ENCODE measurements at regions not wholly inside any gene's neighbourhood (a gene's known extent, or its start where the extent isn't known, plus 50 kb on each side); places are given as distances from the start of the nearest gene placed in this dataset.
"Not testable (repeated sequence)": the region's sequence is repeated elsewhere in the genome, so short reads cannot be mapped to it uniquely, and the experiment has no call there.

DNA sequence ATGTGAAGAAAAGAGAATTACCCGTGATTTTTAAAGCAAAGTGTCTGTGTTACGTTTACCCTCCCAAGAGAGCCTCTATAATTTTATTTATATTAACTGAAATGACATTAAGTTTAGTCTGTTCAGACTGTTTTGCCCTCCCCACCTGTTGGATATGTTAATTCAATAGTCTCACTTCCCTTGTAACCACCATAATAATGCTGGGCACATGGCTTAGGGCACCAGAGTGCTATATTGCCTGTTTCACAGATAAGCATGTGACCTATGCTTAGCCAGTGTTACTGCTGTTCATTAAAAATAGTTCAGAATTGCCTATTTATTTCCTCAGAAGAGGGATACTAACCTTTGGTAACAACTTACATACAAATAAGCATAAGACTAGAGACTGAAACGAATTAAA is 446.2 kb downstream of the FAT4 start:
- no peak for DNase-seq

DNA sequence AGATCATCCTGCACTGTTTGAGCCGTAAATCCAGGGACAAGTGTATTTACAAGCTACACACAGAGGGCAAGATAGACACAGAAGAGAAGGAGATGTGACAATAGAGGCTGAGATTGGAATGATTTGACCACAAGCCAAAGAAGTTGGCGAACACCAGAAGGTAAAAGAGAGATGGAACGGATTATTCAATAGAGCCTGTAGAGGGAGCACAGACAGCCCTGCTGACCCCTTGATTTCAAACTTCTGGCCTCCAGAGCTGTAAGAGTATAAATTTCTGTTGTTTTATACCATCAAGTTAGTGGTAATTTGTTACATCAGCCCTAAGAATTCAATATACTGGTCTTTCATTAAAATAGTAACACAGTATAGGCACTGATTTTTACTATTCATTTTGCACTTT is 447.8 kb downstream of the FAT4 start:
- DNase-seq = no peak

DNA sequence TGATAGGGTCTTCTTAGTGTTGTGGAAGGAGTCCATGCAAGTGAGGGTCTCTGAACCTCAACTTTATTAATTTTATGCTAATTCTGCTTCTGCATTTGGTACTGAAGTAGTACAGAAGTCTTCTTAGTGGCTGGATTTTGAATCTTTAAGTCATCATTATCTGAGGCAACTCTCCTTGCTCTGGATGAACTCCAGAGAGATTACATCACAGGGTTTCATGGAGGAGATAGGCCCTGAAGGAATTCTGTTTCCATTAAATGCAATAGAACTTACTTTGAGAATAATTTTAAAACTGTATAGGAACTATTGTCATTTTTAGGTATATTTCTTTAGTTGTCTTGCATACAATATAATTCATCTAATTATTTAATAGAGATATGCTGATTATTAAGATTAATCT is 451.2 kb downstream of the FAT4 start:
- DNase-seq = no peak

DNA sequence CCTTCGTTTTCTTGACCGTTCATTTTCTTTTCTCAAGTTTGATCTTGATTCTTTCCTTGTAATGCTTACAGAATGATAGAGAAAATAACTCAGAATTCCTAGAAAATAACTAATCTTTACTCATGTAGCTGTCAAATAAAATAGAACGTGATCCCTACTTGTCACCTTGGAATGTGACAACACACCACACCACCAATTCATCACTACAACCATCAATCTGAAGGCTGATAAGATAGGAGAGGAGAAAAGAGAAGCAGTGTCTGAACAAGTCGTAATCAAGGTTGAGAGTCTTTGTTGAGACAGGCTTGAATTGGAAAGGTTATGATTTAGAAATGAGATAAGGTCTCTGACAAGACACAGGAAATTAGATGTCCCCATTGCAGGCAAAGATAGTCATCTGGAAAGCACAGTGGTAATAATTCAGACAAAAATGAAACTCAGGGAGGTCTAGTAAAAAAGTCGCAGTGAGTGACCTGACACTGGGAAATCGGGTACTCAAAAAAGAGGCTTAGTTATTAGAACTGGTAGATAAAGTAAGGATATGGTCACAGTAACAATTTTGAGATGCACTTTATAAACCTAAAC is 456.2 kb downstream of the FAT4 start:
- DNase-seq = no peak

DNA sequence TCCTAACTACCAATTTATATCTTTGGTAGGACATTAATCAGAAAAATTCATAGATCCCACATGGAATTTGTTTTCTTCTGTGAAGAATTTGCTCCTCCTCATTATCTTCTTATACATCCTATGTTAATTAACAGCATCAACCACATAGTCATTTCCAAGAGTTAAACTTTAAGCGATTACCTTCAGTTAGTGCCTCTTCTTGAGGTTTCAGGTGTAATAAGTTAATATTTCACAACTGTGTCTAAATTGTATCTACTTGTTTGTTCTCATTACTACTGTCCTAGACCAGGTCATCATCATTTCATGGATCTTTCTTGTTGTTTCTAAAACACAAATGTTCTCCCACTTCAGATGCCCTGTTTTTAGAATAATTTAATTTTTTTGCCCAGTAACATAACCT is 457.9 kb downstream of the FAT4 start:
- DNase-seq = no peak

DNA sequence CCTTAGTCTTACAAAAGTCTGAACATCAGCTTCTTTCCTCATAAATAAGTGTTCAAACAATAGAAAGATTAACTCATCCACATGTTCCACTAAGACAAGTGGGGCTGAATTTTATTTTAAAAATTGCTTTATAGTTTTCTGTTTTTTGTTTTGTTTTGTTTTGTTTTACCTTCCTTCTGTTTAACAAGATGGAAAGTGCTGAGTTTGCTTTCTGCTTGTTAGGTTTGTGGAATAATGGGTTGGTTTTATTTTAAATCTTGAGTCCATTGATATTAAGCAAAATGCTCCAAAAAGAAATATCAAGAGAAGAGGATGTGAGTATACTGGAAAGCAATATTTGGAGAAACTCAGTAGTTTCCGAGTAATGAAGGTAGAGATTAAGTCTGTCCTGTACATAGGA is 458.7 kb downstream of the FAT4 start:
- DNase-seq = no peak

DNA sequence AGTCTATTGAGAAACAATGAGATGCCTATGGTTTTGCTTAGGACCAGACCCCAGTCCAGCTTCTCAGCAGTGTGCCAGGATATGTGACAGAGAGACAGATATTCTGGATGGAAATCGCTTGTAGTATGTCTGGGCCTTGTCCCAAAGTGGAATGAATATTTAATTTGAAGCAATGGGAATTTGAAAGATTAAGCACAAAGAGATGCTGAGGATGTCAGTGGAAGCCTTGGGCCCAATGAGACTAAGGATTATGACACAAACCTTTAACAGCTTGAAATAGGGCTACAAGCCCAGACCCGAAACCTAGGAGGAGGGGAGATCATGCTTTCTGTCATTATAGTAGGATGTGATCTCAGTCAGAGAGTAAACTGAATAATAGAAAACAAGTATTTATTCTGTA is 459.2 kb downstream of the FAT4 start:
- no peak for DNase-seq

DNA sequence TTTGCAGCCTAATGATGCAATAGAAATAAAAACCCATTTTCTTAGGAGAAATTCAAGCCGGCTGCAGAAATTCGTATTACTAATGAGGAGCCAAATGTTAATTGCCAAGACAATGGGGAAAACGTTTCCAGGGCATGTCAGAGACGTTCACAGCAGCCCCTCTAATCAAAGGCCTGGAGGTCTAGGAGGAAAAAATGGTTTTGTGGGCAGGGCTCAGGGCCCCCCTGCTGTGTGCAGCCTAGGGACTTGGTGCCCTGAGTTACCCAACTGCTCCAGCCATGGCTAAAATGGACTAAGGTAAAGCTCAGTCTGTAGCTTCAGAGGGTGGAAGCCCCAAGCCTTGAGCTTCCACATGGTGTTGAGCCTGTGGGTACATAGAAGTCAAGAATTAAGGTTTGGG is 461.4 kb downstream of the FAT4 start:
- DNase-seq = no peak

DNA sequence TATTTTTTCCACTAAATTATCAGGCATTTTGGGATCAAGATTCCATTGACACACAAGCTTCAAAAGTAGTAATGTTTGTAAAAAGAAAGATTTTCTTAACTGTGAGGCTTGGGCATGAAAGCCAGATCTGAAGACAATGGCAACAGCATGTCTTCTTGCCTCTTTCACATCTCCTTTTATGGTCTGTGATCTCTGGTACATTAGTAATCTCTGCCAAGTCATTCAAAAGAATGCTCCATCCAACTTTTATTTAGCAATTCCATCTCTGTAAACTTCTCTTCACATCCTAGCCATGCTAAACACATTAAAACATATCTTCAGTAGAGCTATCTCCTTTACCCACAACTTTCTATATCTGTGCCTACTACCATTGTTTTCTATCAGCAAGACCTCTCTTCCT is 465.4 kb downstream of the FAT4 start:
- no peak for DNase-seq

DNA sequence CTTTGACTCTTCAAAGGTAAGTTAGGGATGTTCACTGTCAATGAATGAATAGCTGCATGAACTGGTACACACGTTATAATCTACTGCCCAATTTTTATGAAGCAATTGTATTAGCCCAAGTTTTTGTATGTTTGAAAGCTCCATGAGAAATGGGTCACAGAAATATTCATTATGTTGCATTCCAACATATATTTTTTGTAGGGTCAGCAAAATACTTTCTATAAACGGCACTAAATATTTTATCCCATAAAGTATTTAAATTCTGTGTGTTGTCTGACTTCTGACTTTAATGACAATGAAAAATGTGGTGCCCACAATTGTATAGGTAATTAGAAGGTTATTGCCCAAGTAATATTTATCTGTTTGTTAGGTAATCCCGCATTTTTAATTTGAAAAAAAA is 466.0 kb downstream of the FAT4 start:
- no peak for DNase-seq

DNA sequence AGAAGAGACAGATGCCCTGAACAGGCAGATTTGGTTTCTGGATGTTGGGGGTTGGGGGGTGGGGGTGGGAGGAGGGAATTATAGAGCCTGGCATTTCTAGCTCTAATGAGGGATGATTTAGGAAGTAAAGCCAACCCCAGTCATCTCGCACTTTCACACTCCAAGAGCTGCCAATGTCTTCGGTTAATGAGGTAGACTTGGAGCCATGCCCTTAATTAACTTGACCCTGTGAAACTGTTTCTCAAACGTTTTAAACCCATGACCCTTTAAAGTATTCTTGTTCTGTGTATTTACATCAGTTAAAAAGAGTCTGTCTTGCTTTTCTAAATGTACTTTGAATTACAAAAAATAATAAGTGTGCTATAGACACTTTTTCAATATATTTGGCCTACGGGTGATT is 466.9 kb downstream of the FAT4 start:
- no peak for DNase-seq

DNA sequence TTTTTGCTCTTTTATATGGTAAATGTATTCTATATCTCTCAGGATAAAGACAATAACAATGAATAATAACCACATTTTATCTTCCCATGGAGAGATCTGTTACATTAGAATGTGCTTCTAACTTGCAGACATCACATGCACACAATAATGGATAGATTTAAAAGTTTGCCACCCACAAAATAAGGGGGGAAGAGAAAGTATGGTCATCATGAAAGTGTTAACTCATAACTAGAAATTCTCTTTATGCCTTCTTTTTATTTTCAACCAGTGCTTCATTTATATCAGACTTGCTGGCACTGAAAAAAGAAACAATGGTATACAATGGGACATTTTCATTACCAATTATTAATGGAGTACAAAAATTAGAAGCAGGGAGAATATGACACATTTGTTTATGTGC is 470.0 kb downstream of the FAT4 start:
- no peak for DNase-seq

DNA sequence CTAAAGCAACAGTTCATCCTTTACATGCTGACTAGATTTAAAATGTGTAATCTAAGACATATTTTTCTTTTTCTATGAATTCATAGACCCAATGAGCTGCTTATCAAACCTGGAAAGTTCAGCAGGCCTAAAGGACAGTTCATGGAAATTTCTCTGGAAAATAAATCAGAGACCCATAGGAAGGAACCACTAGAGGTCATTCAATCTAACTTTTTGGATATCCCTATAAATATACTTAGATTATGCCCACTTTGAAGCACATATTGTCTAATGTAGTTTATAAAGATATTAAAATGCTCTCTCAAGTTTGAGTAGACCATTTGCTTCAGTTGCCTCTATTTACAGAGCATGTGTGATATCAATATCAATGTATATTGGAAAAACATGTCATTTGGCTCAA is 473.0 kb downstream of the FAT4 start:
- no peak for DNase-seq

DNA sequence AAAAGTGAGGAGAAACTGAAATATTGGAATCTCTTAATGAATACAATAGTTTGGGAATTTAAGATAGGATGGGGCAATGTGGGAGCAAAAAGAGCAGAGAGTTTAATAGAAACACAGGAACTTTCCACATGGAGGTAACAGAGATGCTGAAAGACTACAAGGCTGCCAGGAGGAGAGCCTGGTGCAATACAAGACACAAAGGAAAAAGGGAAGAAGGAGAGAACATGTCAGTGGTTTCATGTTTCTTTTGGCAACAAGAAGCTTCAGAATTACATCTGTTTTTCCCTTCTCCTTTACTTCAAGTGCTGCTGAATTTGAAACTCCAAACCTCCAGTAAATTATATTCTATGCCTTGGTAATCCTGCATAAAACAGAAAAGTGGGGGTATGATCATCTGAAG is 474.3 kb downstream of the FAT4 start:
- no peak for DNase-seq

DNA sequence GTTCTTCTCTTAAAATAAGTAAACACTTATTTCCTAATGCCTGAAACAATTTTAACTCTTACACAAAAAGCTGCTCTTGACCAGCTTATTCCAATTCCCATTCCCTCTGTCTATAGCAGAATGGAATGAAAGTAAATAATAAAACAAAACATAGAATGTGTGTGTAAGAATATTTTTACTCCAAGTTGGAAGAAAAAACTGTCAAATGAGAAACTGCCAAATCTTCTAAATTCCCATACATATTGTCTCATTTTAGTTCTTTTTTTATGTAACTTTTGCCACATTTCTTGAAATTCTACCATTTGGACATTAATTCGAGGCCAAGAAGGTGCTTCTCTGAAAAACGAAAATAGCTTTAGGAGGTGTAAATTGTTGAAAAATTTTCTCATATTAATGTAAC is 477.1 kb downstream of the FAT4 start:
- DNase-seq = no peak

DNA sequence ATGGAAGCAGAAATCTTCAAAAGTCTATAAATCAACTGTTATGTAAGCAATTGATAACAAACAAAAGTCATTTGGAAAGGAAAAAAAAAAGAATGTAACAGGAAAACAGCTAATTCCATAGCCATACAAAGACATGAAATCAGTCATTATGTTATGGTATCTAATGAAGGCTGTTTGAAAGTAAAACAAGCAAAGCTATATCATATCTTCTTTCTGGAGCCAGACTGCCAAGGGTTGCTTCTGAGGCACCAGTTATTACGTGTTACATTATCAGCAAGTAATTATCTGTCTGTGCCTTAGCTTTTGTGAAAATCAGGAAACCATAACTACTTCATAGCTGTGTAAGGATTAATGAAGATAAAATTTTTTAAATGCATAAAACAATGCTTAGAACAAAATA is 480.2 kb downstream of the FAT4 start:
- no peak for DNase-seq

DNA sequence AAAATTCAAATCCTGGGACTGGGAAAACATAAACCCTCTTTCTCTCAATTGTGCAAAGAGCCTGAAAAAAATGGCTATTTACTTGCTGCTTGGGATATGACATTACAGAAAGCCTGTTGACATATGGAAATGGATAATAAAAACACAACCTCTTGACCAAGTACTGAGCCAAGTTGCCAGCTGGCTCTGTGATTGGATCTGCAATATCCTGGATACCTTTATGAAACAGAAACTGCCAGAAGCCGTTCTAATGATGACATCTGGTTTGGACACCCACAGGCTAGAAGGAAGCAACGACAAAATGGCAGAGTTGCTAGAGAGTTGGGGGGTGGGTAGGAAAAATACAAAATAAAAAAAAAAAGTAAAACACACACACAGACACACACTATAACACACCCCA is 481.4 kb downstream of the FAT4 start:
- DNase-seq = no peak

DNA sequence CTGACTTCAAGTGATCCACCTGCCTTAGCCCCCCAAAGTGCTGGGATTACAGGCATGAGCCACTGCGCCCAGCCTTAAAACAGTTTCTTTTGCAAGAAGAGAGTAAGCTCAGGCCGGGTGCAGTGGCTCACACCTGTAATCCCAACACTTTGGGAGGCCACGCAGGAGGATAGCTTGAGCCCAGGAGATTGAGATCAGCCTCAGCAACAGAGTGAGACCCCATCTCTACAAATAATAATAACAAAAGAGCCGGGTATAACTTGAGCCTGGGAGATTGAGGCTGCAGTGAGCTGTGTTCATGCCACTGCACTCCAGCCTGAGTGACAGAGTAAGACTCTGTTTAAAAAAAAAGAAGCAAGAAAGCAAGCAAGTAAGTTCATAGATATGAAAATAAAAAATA is 482.9 kb downstream of the FAT4 start:
- not testable (repeated sequence) for DNase-seq

DNA sequence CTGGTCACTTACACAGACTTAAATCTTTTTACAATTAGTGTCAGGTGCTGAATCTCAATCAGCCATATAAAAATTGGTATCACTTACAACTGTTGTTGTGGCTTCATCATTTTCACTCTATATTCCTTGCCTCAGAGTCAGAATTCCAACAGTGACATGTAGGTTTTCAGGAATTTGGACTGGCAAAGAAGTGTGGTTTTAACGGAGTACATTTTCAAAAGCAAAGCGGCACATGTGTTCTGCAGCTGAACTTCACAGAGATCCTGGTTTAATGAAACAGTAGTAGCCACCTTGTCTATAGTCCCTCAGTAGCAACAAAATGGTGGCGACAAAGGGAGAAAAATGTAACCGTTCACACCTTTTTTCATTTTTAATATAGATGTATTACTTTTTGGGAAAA is 486.6 kb downstream of the FAT4 start:
- DNase-seq = no peak

DNA sequence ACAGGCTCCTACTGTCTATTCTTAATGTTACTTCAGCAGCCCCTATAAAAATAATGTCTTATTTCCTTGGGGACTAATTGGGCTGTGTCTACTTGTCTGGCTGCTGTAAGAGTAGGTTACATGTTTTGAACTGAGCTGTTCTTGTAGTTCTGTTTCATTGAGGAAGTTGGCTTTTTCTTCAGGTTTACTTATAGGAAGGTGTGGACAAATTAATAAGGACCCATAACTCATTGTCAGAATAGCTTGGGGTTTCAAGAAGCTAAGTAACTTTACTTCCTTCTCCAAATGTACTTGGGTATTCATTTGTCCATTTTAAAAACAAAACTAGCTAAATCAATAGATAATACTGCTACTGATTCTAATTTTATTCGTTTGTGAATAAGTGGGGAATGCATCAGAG is 487.2 kb downstream of the FAT4 start:
- DNase-seq = no peak

DNA sequence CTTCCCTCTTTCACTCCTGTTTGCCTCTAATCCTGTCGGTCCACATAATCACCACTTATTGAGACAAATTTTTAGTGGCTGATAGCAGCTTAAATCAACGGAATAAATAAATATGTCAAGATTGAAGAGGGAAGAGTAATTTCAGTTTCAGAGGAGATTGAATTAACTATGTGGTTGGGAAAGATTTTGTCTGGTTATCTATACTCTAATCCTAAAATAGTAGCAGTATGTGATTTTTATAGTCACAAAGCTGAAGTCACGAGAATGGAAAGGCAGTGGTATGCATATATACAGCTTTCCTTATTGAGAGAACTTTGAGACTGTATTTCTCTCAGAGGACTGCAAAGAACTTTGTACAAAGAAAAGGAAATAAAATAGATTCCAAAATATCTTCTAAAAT is 493.3 kb downstream of the FAT4 start:
- no peak for DNase-seq

DNA sequence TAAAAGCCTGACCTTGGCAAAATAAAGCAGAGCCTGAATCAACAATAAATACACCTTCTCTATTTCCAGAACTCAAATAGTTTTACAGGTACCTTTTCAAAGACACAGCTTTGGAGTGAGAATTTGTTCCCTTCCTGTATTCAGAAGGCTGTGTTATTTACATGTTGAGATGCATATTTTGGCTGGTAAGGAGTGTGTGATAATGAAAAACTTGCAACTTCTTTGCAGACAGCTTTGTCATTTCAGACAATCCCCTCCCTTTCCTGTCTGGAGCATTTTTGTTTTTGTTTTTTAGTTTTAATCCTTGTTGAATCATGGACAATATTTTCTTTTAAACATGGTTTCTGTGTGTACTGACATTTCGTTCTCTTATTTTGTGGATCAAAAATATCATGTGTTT is 493.8 kb downstream of the FAT4 start:
- DNase-seq = no peak

DNA sequence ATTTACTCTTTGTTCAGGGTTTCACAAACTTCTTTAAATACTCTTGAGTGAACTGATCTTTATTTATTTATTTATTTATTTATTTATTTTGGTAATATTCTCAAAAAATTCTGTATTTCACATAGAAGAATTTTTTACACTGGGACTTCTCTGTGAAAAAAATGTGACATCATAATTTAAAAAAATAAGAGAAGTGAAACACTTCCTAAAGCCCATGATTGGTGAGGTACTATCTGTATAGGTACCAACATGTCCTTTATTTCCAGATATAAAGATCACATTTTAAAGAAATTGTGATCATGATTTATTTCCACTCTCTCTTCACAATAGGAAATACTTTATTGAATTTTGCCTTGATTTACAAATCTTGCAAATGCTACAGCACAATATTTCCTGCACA is 497.1 kb downstream of the FAT4 start:
- DNase-seq = no peak

DNA sequence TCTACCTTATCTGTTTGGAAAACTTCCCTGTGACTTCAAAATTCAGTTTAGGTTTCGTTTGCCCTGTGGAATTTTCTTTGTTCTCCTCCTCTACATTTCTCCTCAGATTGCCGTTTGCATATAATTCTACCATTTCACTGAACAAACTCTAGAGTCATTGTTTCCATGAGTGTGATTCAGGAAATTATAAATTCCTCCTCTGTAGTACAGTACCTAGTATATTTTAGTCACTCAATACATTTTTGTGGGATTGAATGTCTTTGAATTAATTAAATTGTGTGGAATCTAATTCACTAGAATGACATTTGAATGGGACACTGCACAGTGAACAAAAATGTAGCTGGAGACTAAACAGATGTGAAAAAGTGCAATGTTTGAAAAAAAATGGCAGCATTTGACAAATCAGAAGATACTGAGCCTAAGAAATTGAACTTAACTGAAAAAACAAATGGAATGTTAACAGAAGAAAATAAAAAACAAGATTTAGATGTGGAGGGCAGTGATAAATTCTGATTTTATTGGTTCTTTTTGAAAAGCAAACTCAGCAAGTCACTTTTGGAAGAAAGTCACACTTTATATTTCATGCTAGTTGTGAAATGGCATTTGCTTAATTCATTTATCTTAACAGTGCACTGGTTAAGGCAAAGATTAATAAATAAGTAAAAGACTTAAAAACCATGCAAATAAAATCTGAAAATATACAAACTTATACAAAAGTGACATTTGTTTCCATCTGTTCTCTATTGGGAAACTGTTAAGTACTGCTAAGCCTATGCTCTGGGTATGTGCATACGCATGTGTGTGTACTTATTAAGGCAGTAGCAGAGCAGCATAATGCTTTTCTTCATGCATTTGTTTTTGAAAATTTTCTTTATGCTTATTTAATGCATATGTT is 512.3 kb downstream of the FAT4 start:
- no peak for DNase-seq

DNA sequence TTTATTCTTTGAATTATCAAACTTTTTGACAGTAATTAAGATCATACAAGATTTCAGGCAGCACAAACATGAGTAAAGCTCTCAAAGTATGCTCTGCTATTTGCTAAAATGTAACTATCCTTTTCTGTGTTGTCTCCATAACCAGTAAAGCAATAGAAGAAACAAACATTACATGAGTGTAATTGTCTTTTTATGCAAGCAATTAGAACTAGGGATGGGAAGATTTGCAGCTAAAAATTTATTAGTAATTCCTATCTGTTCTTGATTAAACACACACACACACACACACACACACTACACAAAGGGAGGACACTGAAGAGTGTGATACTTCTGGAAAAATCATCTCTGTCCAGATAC is 512.9 kb downstream of the FAT4 start:
- DNase-seq = no peak
